Endodermal cell (in vitro differentiated cells): ENCODE measurements at regions not wholly inside any gene's neighbourhood (a gene's known extent, or its start where the extent isn't known, plus 50 kb on each side); places are given as distances from the start of the nearest gene placed in this dataset.

Source experiments
- DNase-seq: peaks from one replicate; pipeline ENCODE4 v3.0.0-alpha.2; 2017
- H3K27ac ChIP-seq: 2 replicates; pipeline ENCODE4 v1.5.1; 2013; ENCODE audit warnings: mild to moderate bottlenecking, low read depth, low read length, moderate library complexity
- H3K27me3 ChIP-seq: 2 replicates; pipeline ENCODE4 v1.6.1; 2013; ENCODE audit warnings: mild to moderate bottlenecking, low read length, moderate library complexity; ENCODE audit not compliant: insufficient read depth, control insufficient read depth, poor library complexity, severe bottlenecking
- H3K36me3 ChIP-seq: 2 replicates; pipeline ENCODE4 v1.7.0; 2013; ENCODE audit warnings: mild to moderate bottlenecking, low read length, moderate library complexity; ENCODE audit not compliant: control insufficient read depth, insufficient read depth
- H3K4me1 ChIP-seq: one replicate; pipeline ENCODE4 v1.7.0; 2013; ENCODE audit warnings: low read length; ENCODE audit not compliant: control insufficient read depth, insufficient read depth
- H3K4me3 ChIP-seq: 2 replicates; pipeline ENCODE4 v1.5.1; 2013; ENCODE audit warnings: mild to moderate bottlenecking, low read length, moderate library complexity
- H3K9ac ChIP-seq: 2 replicates; pipeline ENCODE4 v1.6.1; 2013; ENCODE audit warnings: mild to moderate bottlenecking, low read length, moderate library complexity; ENCODE audit not compliant: poor library complexity, severe bottlenecking; ENCODE audit errors: extremely low read depth
- H3K9me3 ChIP-seq: 2 replicates; pipeline ENCODE4 v1.6.1; 2013; ENCODE audit warnings: mild to moderate bottlenecking, low read length, moderate library complexity; ENCODE audit not compliant: control insufficient read depth
- H3K27ac Mint-ChIP-seq: 2 replicates; pipeline ENCODE4 v1.8.0; 2020; ENCODE audit warnings: mixed read lengths
- H3K27me3 Mint-ChIP-seq: 2 replicates; pipeline ENCODE4 v1.8.0; 2021; ENCODE audit warnings: mild to moderate bottlenecking, mixed read lengths; ENCODE audit not compliant: insufficient read depth
- H3K36me3 Mint-ChIP-seq: 2 replicates; pipeline ENCODE4 v1.8.0; 2020; ENCODE audit warnings: low read depth, mixed read lengths
- H3K4me1 Mint-ChIP-seq: 2 replicates; pipeline ENCODE4 v1.8.0; 2020; ENCODE audit warnings: mixed read lengths
- H3K4me3 Mint-ChIP-seq: 2 replicates; pipeline ENCODE4 v1.8.0; 2020; ENCODE audit warnings: mild to moderate bottlenecking, moderate library complexity, mixed read lengths
- H3K9me3 Mint-ChIP-seq: 2 replicates; pipeline ENCODE4 v1.8.0; 2020; ENCODE audit warnings: mild to moderate bottlenecking, mixed read lengths
- WGBS, 2 experiments: methylation state at CpG; one replicate each; pipeline versions ENCODE4 v1.1.5 to v1.1.7; 2013; ENCODE audit warnings: missing lambda C conversion rate in 2 of 2, mixed read lengths in 1 of 2; ENCODE audit not compliant: insufficient coverage in 1 of 2, insufficient read length in 1 of 2; 5-methylcytosine and 5-hydroxymethylcytosine counted together
- TF ChIP-seq, protein P1 (sequence below): fragments of 200-600 bp; sonication (generic); conservative IDR thresholded peaks from 2 replicates; pipeline ENCODE4 v1.5.0; 2021; ENCODE audit warnings: antibody characterized with exemption, mild to moderate bottlenecking

- Mint-ChIP-seq H3K4me1 (peaks cover 3% of the 10 kb centered on the region), H3K9me3 (no peaks in the 10 kb centered on the region), H3K27ac (no peak overlapping the region), H3K4me3 (no peak overlapping the region), H3K27me3 (peaks cover 18% of the 10 kb centered on the region), H3K36me3 (no peaks in the 10 kb centered on the region)
- Histone ChIP-seq H3K27ac (no peak overlapping the region), H3K36me3 (no peaks in the 10 kb centered on the region), H3K27me3 (peaks cover 21% of the 10 kb centered on the region), H3K4me1 (no peaks in the 10 kb centered on the region), H3K9ac (no peak overlapping the region), H3K9me3 (no peaks in the 10 kb centered on the region), H3K4me3 (no peak overlapping the region)
- DNase-seq = no peak
- WGBS, 2 experiments = 88 to 89% methylated on average over 1 of the region's 1 CpG
- TF ChIP-seq, protein P1, sequence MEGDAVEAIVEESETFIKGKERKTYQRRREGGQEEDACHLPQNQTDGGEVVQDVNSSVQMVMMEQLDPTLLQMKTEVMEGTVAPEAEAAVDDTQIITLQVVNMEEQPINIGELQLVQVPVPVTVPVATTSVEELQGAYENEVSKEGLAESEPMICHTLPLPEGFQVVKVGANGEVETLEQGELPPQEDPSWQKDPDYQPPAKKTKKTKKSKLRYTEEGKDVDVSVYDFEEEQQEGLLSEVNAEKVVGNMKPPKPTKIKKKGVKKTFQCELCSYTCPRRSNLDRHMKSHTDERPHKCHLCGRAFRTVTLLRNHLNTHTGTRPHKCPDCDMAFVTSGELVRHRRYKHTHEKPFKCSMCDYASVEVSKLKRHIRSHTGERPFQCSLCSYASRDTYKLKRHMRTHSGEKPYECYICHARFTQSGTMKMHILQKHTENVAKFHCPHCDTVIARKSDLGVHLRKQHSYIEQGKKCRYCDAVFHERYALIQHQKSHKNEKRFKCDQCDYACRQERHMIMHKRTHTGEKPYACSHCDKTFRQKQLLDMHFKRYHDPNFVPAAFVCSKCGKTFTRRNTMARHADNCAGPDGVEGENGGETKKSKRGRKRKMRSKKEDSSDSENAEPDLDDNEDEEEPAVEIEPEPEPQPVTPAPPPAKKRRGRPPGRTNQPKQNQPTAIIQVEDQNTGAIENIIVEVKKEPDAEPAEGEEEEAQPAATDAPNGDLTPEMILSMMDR = peak; percentile 23
Measured at GRCh38 chr9:120107138-120107537, 472.8 kb downstream of the CDK5RAP2 start.

DNA sequence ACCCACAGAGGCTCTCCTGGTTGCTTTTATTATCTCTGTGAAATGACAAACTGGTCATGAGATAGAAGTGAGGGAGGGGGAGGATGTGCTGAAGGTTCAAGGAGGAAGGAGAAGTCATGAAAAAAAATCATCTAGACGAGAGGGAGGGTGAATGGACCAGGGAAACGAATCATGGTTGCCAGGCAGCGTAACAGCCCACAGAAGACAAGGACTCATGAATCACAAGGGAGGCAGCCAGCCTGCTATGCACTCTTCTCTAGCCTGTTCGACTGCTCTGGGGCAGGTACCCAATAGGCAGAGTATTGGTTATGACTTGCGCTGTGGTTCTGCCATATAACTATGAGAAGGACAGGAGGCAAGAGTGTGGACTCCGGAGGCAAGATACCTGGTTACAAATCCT is 475.2 kb downstream of the CDK5RAP2 start:
- Histone ChIP-seq H3K36me3 (no peaks in the 10 kb centered on the region), H3K27ac (no peak overlapping the region), H3K4me1 (no peaks in the 10 kb centered on the region), H3K9ac (no peak overlapping the region), H3K9me3 (no peaks in the 10 kb centered on the region), H3K27me3 (no peaks in the 10 kb centered on the region), H3K4me3 (no peak overlapping the region)
- DNase-seq = no peak
- H3K4me3 Mint-ChIP-seq = no peak overlapping the region
- TF ChIP-seq, protein P1 = no peak
- H3K9me3 Mint-ChIP-seq = no peaks in the 10 kb centered on the region
- H3K27me3 Mint-ChIP-seq = peaks cover 3% of the 10 kb centered on the region
- H3K36me3 Mint-ChIP-seq = no peaks in the 10 kb centered on the region
- 86 to 90% methylated on average over 5 to 6 of the region's 6 CpGs for WGBS, 2 experiments
- H3K4me1 Mint-ChIP-seq = peaks cover 3% of the 10 kb centered on the region
- H3K27ac Mint-ChIP-seq = no peak overlapping the region

GRCh38 chr9:120100595-120100994 is 479.4 kb downstream of the CDK5RAP2 start:
- no peaks in the 10 kb centered on the region for H3K36me3 Mint-ChIP-seq
- H3K9me3 Mint-ChIP-seq = no peaks in the 10 kb centered on the region
- no peak overlapping the region for H3K4me3 ChIP-seq
- no peak overlapping the region for H3K9ac ChIP-seq
- WGBS, 2 experiments = 75 to 82% methylated on average over 3 of the region's 3 CpGs
- no peaks in the 10 kb centered on the region for H3K36me3 ChIP-seq
- peaks cover 2% of the 10 kb centered on the region for H3K27me3 Mint-ChIP-seq
- H3K4me1 Mint-ChIP-seq = peaks cover 3% of the 10 kb centered on the region
- H3K4me3 Mint-ChIP-seq = no peak overlapping the region
- no peak overlapping the region for H3K27ac ChIP-seq
- TF ChIP-seq, protein P1 = no peak
- no peaks in the 10 kb centered on the region for H3K4me1 ChIP-seq
- no peaks in the 10 kb centered on the region for H3K9me3 ChIP-seq
- H3K27ac Mint-ChIP-seq = no peak overlapping the region
- no peak for DNase-seq
- H3K27me3 ChIP-seq = no peaks in the 10 kb centered on the region
